Fibroblast of lung (primary cell): ENCODE measurements at regions not wholly inside any gene's neighbourhood (a gene's known extent, or its start where the extent isn't known, plus 50 kb on each side); places are given as distances from the start of the nearest gene placed in this dataset.

ENCODE experiments used
- CTCF ChIP-seq, 2 donors: IDR thresholded peaks in 1 of 2; conservative IDR thresholded peaks in 1 of 2; 1 replicate in 1 of 2; 2 replicates in 1 of 2; pipeline ENCODE4 v1.5.1; 2011 to 2012; ENCODE audit warnings: low read length in 2 of 2, control low read depth in 1 of 2, inconsistent platforms in 1 of 2, low read depth in 1 of 2, mild to moderate bottlenecking in 1 of 2
- EZH2 ChIP-seq: IDR thresholded peaks from 2 replicates; pipeline ENCODE4 v1.5.1; 2012; ENCODE audit warnings: low read length, control low read depth, mild to moderate bottlenecking; ENCODE audit errors: missing control alignments

GRCh38 chr3:72231439-72232196, 446.7 kb upstream of the PROK2 start:
- TF ChIP-seq CTCF (conservative IDR thresholded peaks at IDR 0.05 in 1 of 2, IDR thresholded peaks at IDR 0.05 in 1 of 2; ENCODE audit: low read depth in 1 of 2, low read length in 2 of 2) (no peak), EZH2 (no peak)
